A549 (cell line): ENCODE measurements at regions not wholly inside any gene's neighbourhood (a gene's known extent, or its start where the extent isn't known, plus 50 kb on each side); places are given as distances from the start of the nearest gene placed in this dataset.

Experiments used
- CEBPB ChIP-seq, 2 experiments: fragments of >200 bp in 1 of 2; sonication (Bioruptor Twin) in 1 of 2; formaldehyde crosslinking in 1 of 2; IDR thresholded peaks; 2 replicates each; pipeline ENCODE4 v1.6.1; 2012 to 2016
- EP300 ChIP-seq, 2 experiments: fragments of >200 bp; sonication (Bioruptor Twin); formaldehyde crosslinking; IDR thresholded peaks; 2 replicates in 1 of 2; 3 replicates in 1 of 2; pipeline ENCODE4 v1.6.1; 2016 to 2017
- HOXA7 ChIP-seq: fragments of 250-450 bp; sonication (Bioruptor Pico); IDR thresholded peaks from 2 replicates; pipeline ENCODE4 v1.5.0; 2020; ENCODE audit warnings: mild to moderate bottlenecking, moderate library complexity
- JUN ChIP-seq, 2 experiments: fragments of >200 bp; sonication (Bioruptor Twin); formaldehyde crosslinking; IDR thresholded peaks; 2 replicates in 1 of 2; 3 replicates in 1 of 2; pipeline ENCODE4 v1.6.1; 2016 to 2017
- KDM5A ChIP-seq: fragments of 200-600 bp; sonication (generic); IDR thresholded peaks from 2 replicates; pipeline ENCODE4 v1.6.1; 2016; ENCODE audit warnings: antibody characterized with exemption, mild to moderate bottlenecking
- MAFK ChIP-seq: fragments of 450-650 bp; IDR thresholded peaks from 2 replicates; pipeline ENCODE4 v1.6.1; 2014; ENCODE audit not compliant: partially characterized antibody
- MYC ChIP-seq: IDR thresholded peaks from 2 replicates; pipeline ENCODE4 v1.6.1; 2012; ENCODE audit warnings: mild to moderate bottlenecking, inconsistent platforms, low read length, improper control_type of control experiment, borderline replicate concordance
- POLR2A ChIP-seq: IDR thresholded peaks from 2 replicates; pipeline ENCODE4 v1.6.1; 2012; ENCODE audit warnings: mild to moderate bottlenecking, low read length
- SMC3 ChIP-seq: fragments of >200 bp; sonication (Bioruptor Twin); formaldehyde crosslinking; IDR thresholded peaks from 3 replicates; pipeline ENCODE4 v1.6.1; 2018; ENCODE audit warnings: inconsistent platforms
- TP53 ChIP-seq: fragments of 250-450 bp; sonication (Bioruptor Pico); IDR thresholded peaks from 2 replicates; pipeline ENCODE4 v1.5.0; 2021; ENCODE audit warnings: mild to moderate bottlenecking, moderate library complexity
- TF ChIP-seq, protein P1 (sequence below): fragments of >200 bp; sonication (Bioruptor Twin); formaldehyde crosslinking; IDR thresholded peaks from 3 replicates; pipeline ENCODE4 v1.5.1; 2016
- TF ChIP-seq, protein P2 (sequence below): IDR thresholded peaks from 2 replicates; pipeline ENCODE4 v1.6.1; 2012
- TF ChIP-seq, protein P3 (sequence below): IDR thresholded peaks from 2 replicates; pipeline ENCODE4 v1.6.1; 2012

DNA sequence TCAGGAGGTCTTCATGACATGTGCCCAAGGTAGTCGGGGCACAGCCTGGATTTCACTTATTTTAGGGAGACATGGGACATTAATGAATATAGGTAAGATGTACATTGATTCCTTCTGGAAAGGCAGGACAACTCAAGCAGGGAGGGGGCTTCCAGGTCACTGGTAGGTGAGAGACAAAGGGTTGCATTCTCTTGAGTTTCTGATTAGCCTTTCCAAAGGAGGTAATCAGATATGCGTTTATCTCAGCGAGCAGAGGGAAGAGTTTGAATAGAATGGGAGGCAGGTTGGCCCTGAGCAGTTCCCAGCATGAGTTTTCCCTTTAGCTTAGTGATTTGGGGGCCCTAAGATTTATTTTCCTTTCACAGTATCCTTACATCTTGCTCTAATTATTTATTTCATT lies 443.8 kb upstream of the EEF2KMT start:
- TF ChIP-seq TP53 (CRISPR knock-in tag) (no peak), CEBPB (IDR thresholded peaks at IDR 0.05) (no peak), KDM5A (no peak), POLR2A (no peak), JUN (IDR thresholded peaks at IDR 0.05) (no peak), SMC3 (no peak), MAFK (no peak), HOXA7 (CRISPR knock-in tag) (no peak), EP300 (IDR thresholded peaks at IDR 0.05) (no peak), MYC (no peak)
- TF ChIP-seq, protein P1, sequence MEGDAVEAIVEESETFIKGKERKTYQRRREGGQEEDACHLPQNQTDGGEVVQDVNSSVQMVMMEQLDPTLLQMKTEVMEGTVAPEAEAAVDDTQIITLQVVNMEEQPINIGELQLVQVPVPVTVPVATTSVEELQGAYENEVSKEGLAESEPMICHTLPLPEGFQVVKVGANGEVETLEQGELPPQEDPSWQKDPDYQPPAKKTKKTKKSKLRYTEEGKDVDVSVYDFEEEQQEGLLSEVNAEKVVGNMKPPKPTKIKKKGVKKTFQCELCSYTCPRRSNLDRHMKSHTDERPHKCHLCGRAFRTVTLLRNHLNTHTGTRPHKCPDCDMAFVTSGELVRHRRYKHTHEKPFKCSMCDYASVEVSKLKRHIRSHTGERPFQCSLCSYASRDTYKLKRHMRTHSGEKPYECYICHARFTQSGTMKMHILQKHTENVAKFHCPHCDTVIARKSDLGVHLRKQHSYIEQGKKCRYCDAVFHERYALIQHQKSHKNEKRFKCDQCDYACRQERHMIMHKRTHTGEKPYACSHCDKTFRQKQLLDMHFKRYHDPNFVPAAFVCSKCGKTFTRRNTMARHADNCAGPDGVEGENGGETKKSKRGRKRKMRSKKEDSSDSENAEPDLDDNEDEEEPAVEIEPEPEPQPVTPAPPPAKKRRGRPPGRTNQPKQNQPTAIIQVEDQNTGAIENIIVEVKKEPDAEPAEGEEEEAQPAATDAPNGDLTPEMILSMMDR: no peak
- TF ChIP-seq, protein P2, sequence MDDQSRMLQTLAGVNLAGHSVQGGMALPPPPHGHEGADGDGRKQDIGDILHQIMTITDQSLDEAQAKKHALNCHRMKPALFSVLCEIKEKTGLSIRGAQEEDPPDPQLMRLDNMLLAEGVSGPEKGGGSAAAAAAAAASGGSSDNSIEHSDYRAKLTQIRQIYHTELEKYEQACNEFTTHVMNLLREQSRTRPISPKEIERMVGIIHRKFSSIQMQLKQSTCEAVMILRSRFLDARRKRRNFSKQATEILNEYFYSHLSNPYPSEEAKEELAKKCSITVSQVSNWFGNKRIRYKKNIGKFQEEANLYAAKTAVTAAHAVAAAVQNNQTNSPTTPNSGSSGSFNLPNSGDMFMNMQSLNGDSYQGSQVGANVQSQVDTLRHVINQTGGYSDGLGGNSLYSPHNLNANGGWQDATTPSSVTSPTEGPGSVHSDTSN: no peak
- TF ChIP-seq, protein P3, sequence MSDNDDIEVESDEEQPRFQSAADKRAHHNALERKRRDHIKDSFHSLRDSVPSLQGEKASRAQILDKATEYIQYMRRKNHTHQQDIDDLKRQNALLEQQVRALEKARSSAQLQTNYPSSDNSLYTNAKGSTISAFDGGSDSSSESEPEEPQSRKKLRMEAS: no peak
